Fibroblast of peridontal ligament (primary cell): ENCODE measurements at regions not wholly inside any gene's neighbourhood (a gene's known extent, or its start where the extent isn't known, plus 50 kb on each side); places are given as distances from the start of the nearest gene placed in this dataset.

Source experiments
- DNase-seq: peaks from one replicate; pipeline ENCODE4 v3.0.0-alpha.2; 2010; ENCODE audit errors: extremely low read depth

- no peak for DNase-seq
Observed at GRCh38 chr11:81033779-81034540, 1593.1 kb upstream of the TENM4 start.

GRCh38 chr11:81032906-81033305, 1592.1 kb upstream of the TENM4 start:
- no peak for DNase-seq

- no peak for DNase-seq
Observed at GRCh38 chr11:81030186-81030585, 1589.4 kb upstream of the TENM4 start.

- DNase-seq: no peak
Observed at GRCh38 chr11:81026032-81026431, 1585.2 kb upstream of the TENM4 start.

GRCh38 chr11:81022057-81022456, 1581.2 kb upstream of the TENM4 start:
- DNase-seq: no peak

- no peak for DNase-seq
Observed at GRCh38 chr11:81010631-81011030, 1569.8 kb upstream of the TENM4 start.

- peak; percentile 57 for DNase-seq
Observed at GRCh38 chr11:81007046-81007445, 1566.2 kb upstream of the TENM4 start.

- peak; percentile 83 for DNase-seq
Observed at GRCh38 chr11:81005595-81005994, 1564.8 kb upstream of the TENM4 start.

GRCh38 chr11:81004576-81004975, 1563.7 kb upstream of the TENM4 start:
- no peak for DNase-seq

GRCh38 chr11:81002374-81002773, 1561.5 kb upstream of the TENM4 start:
- DNase-seq: no peak

- DNase-seq: no peak
Observed at GRCh38 chr11:81000735-81001134, 1559.9 kb upstream of the TENM4 start.

GRCh38 chr11:81000334-81000733, 1559.5 kb upstream of the TENM4 start:
- DNase-seq: no peak

GRCh38 chr11:80995523-80995922, 1554.7 kb upstream of the TENM4 start:
- no peak for DNase-seq

- no peak for DNase-seq
Observed at GRCh38 chr11:80993536-80993935, 1552.7 kb upstream of the TENM4 start.

- DNase-seq: no peak
Observed at GRCh38 chr11:80990885-80991284, 1550.1 kb upstream of the TENM4 start.

- no peak for DNase-seq
Observed at GRCh38 chr11:80987171-80987570, 1546.3 kb upstream of the TENM4 start.

GRCh38 chr11:80986421-80987074, 1545.7 kb upstream of the TENM4 start:
- no peak for DNase-seq

- DNase-seq: no peak
Observed at GRCh38 chr11:80980227-80980626, 1539.4 kb upstream of the TENM4 start.

- DNase-seq: no peak
Observed at GRCh38 chr11:80973786-80974185, 1533.0 kb upstream of the TENM4 start.

- peak; percentile 27 for DNase-seq
Observed at GRCh38 chr11:80970037-80970436, 1529.2 kb upstream of the TENM4 start.

- DNase-seq: no peak
Observed at GRCh38 chr11:80967649-80968048, 1526.8 kb upstream of the TENM4 start.

GRCh38 chr11:80960381-80961029, 1519.7 kb upstream of the TENM4 start:
- no peak for DNase-seq

- no peak for DNase-seq
Observed at GRCh38 chr11:80959751-80960150, 1518.9 kb upstream of the TENM4 start.
